ENCODE measurements at regions not wholly inside any gene's neighbourhood (a gene's known extent, or its start where the extent isn't known, plus 50 kb on each side); places are given as distances from the start of the nearest gene placed in this dataset.

DNA sequence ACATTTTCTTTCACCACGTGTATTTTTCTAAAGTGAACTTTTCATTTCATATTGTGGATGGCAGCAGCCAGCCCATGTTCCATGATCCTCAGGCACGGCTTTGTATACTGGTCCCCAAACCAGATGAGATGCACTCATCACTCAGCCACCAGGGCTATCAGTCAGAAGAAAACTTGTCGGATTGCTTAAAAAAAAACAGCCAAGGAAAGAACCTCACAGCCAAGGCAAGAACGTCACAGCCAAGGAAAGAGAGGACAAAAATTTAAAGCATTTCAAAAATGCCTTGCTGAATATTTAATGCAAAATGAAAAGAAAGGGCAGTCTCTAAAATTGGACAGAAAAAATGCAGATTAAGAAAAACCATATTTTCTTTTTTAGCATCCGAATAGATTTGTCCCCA, 333.3 kb downstream of the PDGFC start:
- no peak for TF ChIP-seq CTCF (IDR thresholded peaks at IDR 0.05; ENCODE audit: insufficient read depth, low read length, poor library complexity, severe bottlenecking)
- no peak for TF ChIP-seq EZH2phosphoT487 (conservative IDR thresholded peaks at IDR 0.05; ENCODE audit: low read length)
